ENCODE measurements at regions not wholly inside any gene's neighbourhood (a gene's known extent, or its start where the extent isn't known, plus 50 kb on each side); places are given as distances from the start of the nearest gene placed in this dataset.
"Not testable (repeated sequence)": the region's sequence is repeated elsewhere in the genome, so short reads cannot be mapped to it uniquely, and the experiment has no call there.

DNA sequence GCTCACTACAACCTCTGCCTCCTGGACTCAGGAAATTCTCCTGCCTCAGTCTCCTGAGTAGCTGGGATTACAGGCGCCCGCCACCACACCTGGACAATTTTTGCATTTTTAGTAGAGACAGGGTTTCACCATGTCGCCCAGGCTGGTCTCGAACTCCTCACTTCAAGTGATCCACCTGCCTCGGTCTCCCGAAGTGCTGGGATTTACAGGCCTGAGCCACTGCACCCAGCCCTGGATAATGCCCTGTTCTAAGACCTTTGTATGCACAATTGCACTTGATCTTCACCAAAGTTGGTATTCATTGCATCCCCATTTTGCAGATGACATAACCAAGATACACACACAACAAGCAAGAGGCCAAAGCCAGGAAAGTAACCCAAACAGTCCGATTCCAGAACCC lies 97.7 kb upstream of the CARD11 start:
- no peak overlapping the region for H3K27ac Mint-ChIP-seq
- no peaks in the 10 kb centered on the region for H3K9me3 Mint-ChIP-seq
- ChIA-PET CTCF (no interaction called here), POLR2A (no interaction called here)
- no peak overlapping the region for H3K4me3 Mint-ChIP-seq
- peaks cover 9% of the 10 kb centered on the region for H3K27me3 Mint-ChIP-seq
- DNase-seq = no peak
- no peaks in the 10 kb centered on the region for H3K36me3 Mint-ChIP-seq (ENCODE audit: low read depth)
- no peaks in the 10 kb centered on the region for H3K4me1 Mint-ChIP-seq

- POLR2A ChIA-PET = no interaction called here
- Mint-ChIP-seq H3K36me3 (ENCODE audit: low read depth) (no peaks in the 10 kb centered on the region), H3K27ac (no peak overlapping the region), H3K4me1 (peaks cover 7% of the 10 kb centered on the region), H3K4me3 (no peak overlapping the region), H3K9me3 (no peaks in the 10 kb centered on the region), H3K27me3 (peaks cover 4% of the 10 kb centered on the region)
- CTCF ChIA-PET = interaction anchor here (0.6 to 1.6 kb wide), 3 partner anchors 11 to 116 kb away, joined by 3 to 6 read pairs (median 4); no protein-coding TSS in a partner anchor
- no peak for DNase-seq
Observed at GRCh38 chr7:3143869-3144775, 100.5 kb upstream of the CARD11 start.

DNA sequence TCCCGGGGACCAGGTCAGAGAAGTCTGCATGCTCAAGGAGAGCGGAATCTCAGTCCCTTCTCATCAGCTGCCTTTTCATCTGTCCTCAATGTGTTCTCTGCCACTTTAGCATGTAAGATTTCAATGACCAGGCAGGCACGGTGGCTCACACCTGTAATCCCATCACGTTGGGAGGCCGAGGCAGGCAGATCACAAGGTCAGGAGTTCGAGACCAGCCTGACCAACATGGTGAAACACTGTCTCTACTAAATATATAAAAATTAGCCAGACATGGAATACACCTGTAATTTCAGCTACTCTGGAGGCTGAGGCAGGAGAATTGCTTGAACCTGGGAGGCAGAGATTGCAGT lies 101.1 kb upstream of the CARD11 start:
- not testable (repeated sequence) for DNase-seq; H3K9me3 Mint-ChIP-seq; H3K27ac Mint-ChIP-seq; H3K4me3 Mint-ChIP-seq; H3K27me3 Mint-ChIP-seq; H3K36me3 Mint-ChIP-seq (ENCODE audit: low read depth); H3K4me1 Mint-ChIP-seq
- ChIA-PET CTCF (interaction anchor here (1.4 to 1.6 kb wide), 2 partner anchors 10 to 78 kb away, joined by 4 to 6 read pairs; no protein-coding TSS in a partner anchor), POLR2A (interaction anchor here (1.0 kb wide), 1 partner anchor 52 kb away, joined by 3 read pairs; no protein-coding TSS in a partner anchor)

- peaks cover 4% of the 10 kb centered on the region for H3K27me3 Mint-ChIP-seq
- H3K27ac Mint-ChIP-seq = no peak overlapping the region
- no peak overlapping the region for H3K4me3 Mint-ChIP-seq
- no peak for DNase-seq
- ChIA-PET POLR2A (interaction anchor here (1.6 kb wide), 1 partner anchor 27 kb away, joined by 4 read pairs; no protein-coding TSS in a partner anchor), CTCF (interaction anchor here (0.6 to 2.2 kb wide), 6 partner anchors 8 to 260 kb away, joined by 3 to 5 read pairs (median 3); no protein-coding TSS in a partner anchor)
- H3K36me3 Mint-ChIP-seq (ENCODE audit: low read depth) = no peaks in the 10 kb centered on the region
- peaks cover 9% of the 10 kb centered on the region for H3K4me1 Mint-ChIP-seq
- no peaks in the 10 kb centered on the region for H3K9me3 Mint-ChIP-seq
Observed at GRCh38 chr7:3146571-3147226, 103.0 kb upstream of the CARD11 start.

DNA sequence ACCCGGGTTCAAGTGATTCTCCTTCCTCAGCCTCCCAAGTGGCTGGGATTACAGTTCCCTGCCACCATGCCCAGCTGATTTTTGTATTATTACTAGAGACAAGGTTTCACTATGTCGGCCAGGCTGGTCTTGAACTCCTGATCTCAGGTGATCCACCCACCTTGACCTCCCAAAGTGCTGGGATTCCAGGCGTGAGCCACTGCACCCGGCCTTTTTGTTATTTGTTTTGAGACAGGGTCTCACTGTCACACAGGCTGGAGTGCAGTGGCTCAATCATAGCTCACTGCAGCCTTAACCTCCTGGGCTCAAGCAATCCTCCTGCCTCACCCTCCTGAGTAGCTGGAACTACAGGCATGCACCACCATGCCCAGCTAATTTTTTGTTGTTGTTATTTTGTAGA lies 104.8 kb upstream of the CARD11 start:
- H3K27ac Mint-ChIP-seq; DNase-seq; H3K36me3 Mint-ChIP-seq (ENCODE audit: low read depth); H3K9me3 Mint-ChIP-seq; POLR2A ChIA-PET; CTCF ChIA-PET; H3K4me3 Mint-ChIP-seq; H3K27me3 Mint-ChIP-seq: not testable (repeated sequence)
- H3K4me1 Mint-ChIP-seq = peaks cover 17% of the 10 kb centered on the region

GRCh38 chr7:3149231-3149995 lies 105.7 kb upstream of the CARD11 start:
- Mint-ChIP-seq H3K27ac (no peak overlapping the region), H3K4me3 (no peak overlapping the region), H3K36me3 (ENCODE audit: low read depth) (no peaks in the 10 kb centered on the region), H3K4me1 (peaks cover 25% of the 10 kb centered on the region), H3K9me3 (no peaks in the 10 kb centered on the region), H3K27me3 (no peaks in the 10 kb centered on the region)
- POLR2A ChIA-PET = no interaction called here
- no peak for DNase-seq
- CTCF ChIA-PET = no interaction called here

DNA sequence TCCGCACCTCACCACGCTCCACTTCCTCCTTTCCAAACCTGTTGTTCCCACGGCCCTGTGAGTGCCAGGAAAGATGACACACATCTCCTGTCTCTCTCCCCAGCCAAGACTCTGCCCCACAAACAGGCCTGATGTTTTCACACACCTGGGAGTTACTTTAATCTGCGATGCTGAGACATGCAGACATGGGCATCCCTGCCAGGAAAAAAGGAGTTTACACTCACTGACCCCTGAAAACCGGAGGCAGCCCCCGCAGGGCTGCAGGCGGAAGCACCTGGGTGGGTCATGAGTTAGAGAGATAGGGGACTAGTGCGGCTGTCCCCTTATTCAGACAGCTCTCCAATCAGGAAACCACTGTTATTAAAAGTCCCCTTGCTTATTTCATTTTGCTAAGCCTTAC lies 106.4 kb upstream of the CARD11 start:
- CTCF ChIA-PET = no interaction called here
- Mint-ChIP-seq H3K4me3 (no peak overlapping the region), H3K9me3 (peaks cover 2% of the 10 kb centered on the region), H3K27me3 (peaks cover 2% of the 10 kb centered on the region), H3K36me3 (ENCODE audit: low read depth) (no peaks in the 10 kb centered on the region), H3K27ac (no peak overlapping the region), H3K4me1 (peaks cover 31% of the 10 kb centered on the region)
- POLR2A ChIA-PET = no interaction called here
- DNase-seq = no peak

GRCh38 chr7:3151784-3152183 lies 108.1 kb upstream of the CARD11 start:
- Mint-ChIP-seq H3K9me3 (peaks cover 2% of the 10 kb centered on the region), H3K27ac (no peak overlapping the region), H3K27me3 (peaks cover 2% of the 10 kb centered on the region), H3K4me3 (no peak overlapping the region), H3K4me1 (peaks cover 28% of the 10 kb centered on the region), H3K36me3 (ENCODE audit: low read depth) (no peaks in the 10 kb centered on the region)
- CTCF ChIA-PET = interaction anchor here (1.2 to 1.6 kb wide), 2 partner anchors 62 to 89 kb away, joined by 3 to 5 read pairs; no protein-coding TSS in a partner anchor
- no peak for DNase-seq
- POLR2A ChIA-PET = interaction anchor here (0.9 to 1.3 kb wide), 2 partner anchors 84 to 86 kb away, joined by 3 read pairs; no protein-coding TSS in a partner anchor

DNA sequence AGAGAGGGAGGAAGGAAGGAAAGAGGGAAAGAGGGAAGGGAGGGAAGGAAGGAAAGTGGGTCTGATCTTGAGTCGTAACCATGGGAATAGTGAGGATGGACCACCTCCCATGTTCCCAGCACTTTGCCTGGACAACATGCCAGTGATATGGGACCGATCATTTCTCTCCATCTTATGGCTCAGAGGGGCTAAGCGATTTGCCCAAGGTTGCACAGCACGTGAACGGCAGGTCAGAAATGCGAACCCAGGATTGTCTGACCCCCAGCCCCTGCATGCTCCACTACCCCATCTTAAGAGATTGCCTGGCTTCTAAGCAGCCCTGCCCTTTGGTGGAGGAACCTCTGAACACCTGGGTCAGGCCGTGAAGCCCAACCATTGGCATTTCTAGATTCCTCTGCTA lies 109.0 kb upstream of the CARD11 start:
- H3K27me3 Mint-ChIP-seq = peaks cover 9% of the 10 kb centered on the region
- peaks cover 27% of the 10 kb centered on the region for H3K4me1 Mint-ChIP-seq
- no peak for DNase-seq
- ChIA-PET CTCF (interaction anchor here (1.6 kb wide), 1 partner anchor 63 kb away, joined by 5 read pairs; no protein-coding TSS in a partner anchor), POLR2A (interaction anchor here (0.9 kb wide), 1 partner anchor 85 kb away, joined by 3 read pairs; no protein-coding TSS in a partner anchor)
- peaks cover 2% of the 10 kb centered on the region for H3K9me3 Mint-ChIP-seq
- H3K4me3 Mint-ChIP-seq = no peak overlapping the region
- H3K27ac Mint-ChIP-seq = no peak overlapping the region
- H3K36me3 Mint-ChIP-seq (ENCODE audit: low read depth) = no peaks in the 10 kb centered on the region

GRCh38 chr7:3153118-3153517 lies 109.5 kb upstream of the CARD11 start:
- peaks cover 2% of the 10 kb centered on the region for H3K9me3 Mint-ChIP-seq
- DNase-seq = no peak
- CTCF ChIA-PET = interaction anchor here (0.7 to 2.9 kb wide), 6 partner anchors 48 to 196 kb away, joined by 3 to 56 read pairs (median 4); no protein-coding TSS in a partner anchor
- H3K27me3 Mint-ChIP-seq = peaks cover 13% of the 10 kb centered on the region
- no peak overlapping the region for H3K4me3 Mint-ChIP-seq
- H3K36me3 Mint-ChIP-seq (ENCODE audit: low read depth) = no peaks in the 10 kb centered on the region
- no peak overlapping the region for H3K27ac Mint-ChIP-seq
- peaks cover 31% of the 10 kb centered on the region for H3K4me1 Mint-ChIP-seq
- POLR2A ChIA-PET = interaction anchor here (1.1 kb wide), 1 partner anchor 88 kb away, joined by 3 read pairs; no protein-coding TSS in a partner anchor

DNA sequence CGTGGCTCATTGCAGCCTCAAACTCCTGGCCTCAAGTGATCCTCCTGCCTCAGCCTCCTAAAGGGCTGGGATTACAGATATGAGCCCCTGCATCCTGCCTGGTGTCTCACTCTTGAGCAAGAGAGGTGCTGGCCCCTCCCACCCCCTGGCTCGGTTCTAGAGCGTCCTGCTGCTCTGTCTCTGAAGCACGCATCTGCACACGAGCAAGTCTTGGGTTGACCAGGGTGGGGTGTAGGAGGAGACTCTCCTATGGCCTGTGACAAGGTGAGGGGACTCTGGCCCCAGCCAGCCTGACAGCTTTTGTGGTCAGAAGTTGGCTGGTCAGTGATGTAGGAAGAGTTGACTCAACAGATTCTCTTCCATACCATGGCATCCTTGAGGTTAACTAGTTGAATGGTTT lies 110.7 kb upstream of the CARD11 start:
- Mint-ChIP-seq H3K27me3 (peaks cover 17% of the 10 kb centered on the region), H3K36me3 (ENCODE audit: low read depth) (no peaks in the 10 kb centered on the region), H3K4me3 (no peak overlapping the region), H3K9me3 (peaks cover 2% of the 10 kb centered on the region), H3K27ac (no peak overlapping the region), H3K4me1 (peaks cover 31% of the 10 kb centered on the region)
- DNase-seq = no peak
- CTCF ChIA-PET = interaction anchor here (0.7 to 2.9 kb wide), 21 partner anchors 8 to 289 kb away, joined by 3 to 56 read pairs (median 4); no protein-coding TSS in a partner anchor
- POLR2A ChIA-PET = interaction anchor here (0.7 to 1.7 kb wide), 4 partner anchors 41 to 89 kb away, joined by 3 to 5 read pairs (median 3); no protein-coding TSS in a partner anchor

DNA sequence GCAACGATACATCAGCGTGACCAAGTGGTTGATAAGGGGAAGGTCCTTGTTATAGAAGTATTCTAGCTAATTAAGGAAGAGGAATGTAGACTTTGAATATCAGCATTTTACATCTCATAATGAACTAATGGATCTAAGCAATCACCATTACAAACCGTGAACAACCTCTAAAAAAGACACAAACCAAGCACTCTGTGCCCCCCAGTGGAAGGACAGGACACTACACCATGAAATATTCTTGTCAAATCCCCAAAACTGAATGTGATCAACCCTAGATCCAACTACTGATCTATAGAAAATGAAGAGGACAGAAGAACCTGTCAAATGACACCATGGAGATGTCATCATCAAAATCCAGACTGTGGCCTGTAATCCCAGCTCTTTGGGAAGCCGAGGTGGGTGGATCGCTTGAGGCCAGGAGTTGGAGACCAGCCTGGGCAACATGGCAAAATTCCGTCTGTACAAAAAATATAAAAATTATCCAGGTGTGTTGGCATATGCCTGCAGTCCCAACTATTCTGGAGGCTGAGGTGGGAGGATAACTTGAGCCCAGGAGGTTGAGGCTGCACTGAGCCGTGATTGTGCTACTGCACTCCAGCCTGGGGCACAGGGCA lies 111.3 kb upstream of the CARD11 start:
- Mint-ChIP-seq H3K27me3 (peaks cover 17% of the 10 kb centered on the region), H3K36me3 (ENCODE audit: low read depth) (no peaks in the 10 kb centered on the region), H3K9me3 (peaks cover 2% of the 10 kb centered on the region), H3K4me1 (peaks cover 30% of the 10 kb centered on the region), H3K27ac (peak overlapping the region; percentile 23), H3K4me3 (no peak overlapping the region)
- DNase-seq = peak; percentile 70
- CTCF ChIA-PET = interaction anchor here (0.7 to 2.9 kb wide), 23 partner anchors 9 to 290 kb away, joined by 3 to 56 read pairs (median 4); no protein-coding TSS in a partner anchor
- POLR2A ChIA-PET = interaction anchor here (0.7 to 1.7 kb wide), 3 partner anchors 42 to 89 kb away, joined by 3 to 5 read pairs (median 3); no protein-coding TSS in a partner anchor

Data from activated CD4-positive, alpha-beta memory T cell treated with anti-CD3 and anti-CD28 coated beads, Interleukin-2, amount 10 ng/mL, durations not matched to agents 7 days and 5 days (primary cell).